Karpas-422 (cell line): ENCODE measurements at regions not wholly inside any gene's neighbourhood (a gene's known extent, or its start where the extent isn't known, plus 50 kb on each side); places are given as distances from the start of the nearest gene placed in this dataset.
"Not testable (repeated sequence)": the region's sequence is repeated elsewhere in the genome, so short reads cannot be mapped to it uniquely, and the experiment has no call there.

ENCODE experiments used
- DNase-seq: peaks from one replicate; pipeline ENCODE4 v3.0.0-alpha.2; 2015
- H2AFZ ChIP-seq: fragments of 200-600 bp; sonication (generic); 2 replicates; pipeline ENCODE4 v1.6.1; 2014; ENCODE audit warnings: antibody characterized with exemption, low read length, mixed read lengths
- H3K27ac ChIP-seq: fragments of 200-600 bp; sonication (generic); 2 replicates; pipeline ENCODE4 v1.5.1; 2014; ENCODE audit warnings: mild to moderate bottlenecking, low read length, moderate library complexity
- H3K27me3 ChIP-seq: fragments of 200-600 bp; sonication (generic); 2 replicates; pipeline ENCODE4 v1.6.1; 2014; ENCODE audit warnings: low read length, mixed read lengths
- H3K36me3 ChIP-seq: fragments of 200-600 bp; sonication (generic); 2 replicates; pipeline ENCODE4 v1.6.1; 2014; ENCODE audit warnings: low read length, mixed read lengths; ENCODE audit not compliant: insufficient read depth
- H3K4me1 ChIP-seq: fragments of 200-600 bp; sonication (generic); 2 replicates; pipeline ENCODE4 v1.6.1; 2014; ENCODE audit warnings: mild to moderate bottlenecking, low read length, mixed read lengths
- H3K4me2 ChIP-seq: fragments of 200-600 bp; sonication (generic); 2 replicates; pipeline ENCODE4 v1.6.1; 2014; ENCODE audit warnings: low read length, low read depth, mild to moderate bottlenecking; ENCODE audit not compliant: poor library complexity, severe bottlenecking
- H3K4me3 ChIP-seq: fragments of 200-600 bp; sonication (generic); 2 replicates; pipeline ENCODE4 v1.5.1; 2014; ENCODE audit warnings: mild to moderate bottlenecking, antibody characterized with exemption, low read length, mixed read lengths
- H3K79me2 ChIP-seq: fragments of 200-600 bp; sonication (generic); 2 replicates; pipeline ENCODE4 v1.6.1; 2014; ENCODE audit warnings: mild to moderate bottlenecking, low read length, mixed read lengths
- H3K9ac ChIP-seq: fragments of 200-600 bp; sonication (generic); 2 replicates; pipeline ENCODE4 v1.6.0; 2014; ENCODE audit warnings: low read length
- H3K9me2 ChIP-seq: fragments of 200-600 bp; sonication (generic), shearing (Covaris generic); replicated peaks from 2 replicates; pipeline ENCODE4 v1.6.0; 2014; ENCODE audit warnings: mild to moderate bottlenecking, low read length, moderate library complexity; ENCODE audit not compliant: insufficient read depth
- H3K9me3 ChIP-seq: fragments of 300-700, 200-600 bp; sonication (generic); 2 replicates; pipeline ENCODE4 v1.6.1; 2014; ENCODE audit warnings: low read length, mixed read lengths
- H4K20me1 ChIP-seq: fragments of 200-600 bp; sonication (generic); 2 replicates; pipeline ENCODE4 v1.6.1; 2014; ENCODE audit warnings: mild to moderate bottlenecking, antibody characterized with exemption, low read length, low read depth; ENCODE audit not compliant: insufficient read depth

DNA sequence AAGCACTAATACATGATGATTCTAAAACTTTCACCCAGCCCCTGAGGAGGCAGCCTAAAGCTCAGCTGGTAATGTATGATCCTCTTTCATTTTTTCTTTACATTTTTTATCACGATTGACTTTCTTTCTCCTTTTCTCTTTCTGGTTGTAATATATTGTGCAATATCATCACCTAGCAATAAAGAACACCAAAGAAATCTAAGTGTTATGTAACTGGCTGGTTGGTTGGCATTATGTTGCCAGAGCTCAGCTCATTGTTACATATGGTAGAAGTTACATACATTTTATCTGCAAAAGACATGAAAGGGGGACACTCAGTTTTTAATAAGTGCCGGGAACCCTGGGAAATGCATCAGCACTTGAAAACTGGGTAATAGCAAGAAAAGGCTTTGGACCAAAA is 432.1 kb upstream of the DDI1 start:
- H3K9ac ChIP-seq = no peak overlapping the region
- H3K36me3 ChIP-seq = no peaks in the 10 kb centered on the region
- H3K4me2 ChIP-seq = no peak overlapping the region
- H3K4me1 ChIP-seq = peaks cover 6% of the 10 kb centered on the region
- H3K4me3 ChIP-seq = no peak overlapping the region
- no peaks in the 10 kb centered on the region for H3K27me3 ChIP-seq
- no peaks in the 10 kb centered on the region for H4K20me1 ChIP-seq
- H3K27ac ChIP-seq = no peak overlapping the region
- no peaks in the 10 kb centered on the region for H3K9me2 ChIP-seq
- no peak for DNase-seq
- no peaks in the 10 kb centered on the region for H3K9me3 ChIP-seq
- no peak overlapping the region for H2AFZ ChIP-seq
- no peaks in the 10 kb centered on the region for H3K79me2 ChIP-seq

DNA sequence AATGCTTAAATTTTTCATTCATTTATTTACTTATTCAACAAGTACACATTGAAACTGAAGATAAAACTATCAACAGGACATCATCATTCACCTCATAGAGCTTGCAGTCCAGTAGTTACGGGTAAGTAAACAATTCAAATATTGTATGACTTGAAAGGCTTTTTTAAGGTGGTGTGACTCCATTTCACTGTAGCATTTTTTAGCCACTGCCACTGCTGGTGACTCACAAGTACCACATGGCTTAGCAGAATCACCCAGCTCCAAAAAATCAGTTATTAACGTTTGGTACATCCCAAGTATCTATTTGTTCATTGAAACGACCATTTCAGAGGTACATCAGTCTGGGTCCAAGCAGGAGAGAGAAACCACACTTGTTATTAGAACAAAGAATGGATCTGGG is 427.9 kb upstream of the DDI1 start:
- H3K9ac ChIP-seq = no peak overlapping the region

DNA sequence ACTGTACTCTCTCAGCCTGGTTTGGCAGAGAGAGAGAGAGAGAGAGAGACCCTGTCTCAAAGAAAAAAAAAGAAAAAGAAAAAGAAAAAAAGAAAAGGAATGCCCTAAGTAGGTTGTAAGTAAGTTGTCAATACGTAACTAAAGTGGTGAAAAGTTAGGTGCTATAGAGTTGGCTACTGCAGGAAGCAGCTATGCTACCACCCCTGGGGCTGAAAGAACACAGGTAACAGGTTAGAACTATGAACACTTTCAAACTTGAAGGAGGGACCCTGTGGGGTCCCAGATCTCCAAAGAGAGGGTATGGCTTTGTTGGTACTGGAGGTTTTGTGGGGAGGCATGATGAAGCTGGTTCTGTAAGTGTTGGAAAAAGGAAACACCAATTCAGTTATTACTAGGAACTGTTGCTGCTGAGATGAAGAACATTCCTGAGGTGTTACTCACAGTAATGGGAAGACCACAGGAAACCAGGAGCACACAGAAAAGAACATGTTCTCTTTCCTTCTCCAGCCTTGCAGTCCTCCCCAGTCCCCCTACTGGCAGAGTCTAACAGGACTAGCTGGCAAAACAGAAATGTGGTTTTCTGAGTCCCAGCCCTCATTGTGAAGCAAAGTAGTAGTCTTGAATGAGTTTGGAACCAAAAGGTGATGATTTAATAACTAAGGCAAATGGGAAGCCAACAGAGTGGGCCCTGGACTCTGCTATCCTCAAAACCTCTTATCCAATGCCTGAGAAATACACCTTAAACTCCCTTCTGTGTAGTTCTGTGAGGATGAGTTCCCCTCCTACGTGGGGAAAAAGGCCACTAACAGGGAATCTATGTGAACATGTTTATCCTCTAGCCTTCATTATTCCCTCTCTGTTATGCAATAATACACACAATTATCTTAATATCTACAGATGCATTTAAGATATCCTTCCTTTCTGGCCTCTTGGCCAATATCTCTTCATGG is 427.0 kb upstream of the DDI1 start:
- no peaks in the 10 kb centered on the region for H3K36me3 ChIP-seq
- H2AFZ ChIP-seq = no peak overlapping the region
- no peak overlapping the region for H3K4me2 ChIP-seq

More for the DNA sequence above, 427.9 kb upstream of the DDI1 start:
- Histone ChIP-seq H3K4me2 (no peak overlapping the region), H3K36me3 (no peaks in the 10 kb centered on the region), H3K4me3 (no peak overlapping the region), H3K4me1 (no peaks in the 10 kb centered on the region), H4K20me1 (no peaks in the 10 kb centered on the region), H2AFZ (no peak overlapping the region), H3K9me2 (no peaks in the 10 kb centered on the region), H3K27me3 (no peaks in the 10 kb centered on the region), H3K9me3 (no peaks in the 10 kb centered on the region), H3K27ac (no peak overlapping the region), H3K79me2 (no peaks in the 10 kb centered on the region)
- DNase-seq = no peak

DNA sequence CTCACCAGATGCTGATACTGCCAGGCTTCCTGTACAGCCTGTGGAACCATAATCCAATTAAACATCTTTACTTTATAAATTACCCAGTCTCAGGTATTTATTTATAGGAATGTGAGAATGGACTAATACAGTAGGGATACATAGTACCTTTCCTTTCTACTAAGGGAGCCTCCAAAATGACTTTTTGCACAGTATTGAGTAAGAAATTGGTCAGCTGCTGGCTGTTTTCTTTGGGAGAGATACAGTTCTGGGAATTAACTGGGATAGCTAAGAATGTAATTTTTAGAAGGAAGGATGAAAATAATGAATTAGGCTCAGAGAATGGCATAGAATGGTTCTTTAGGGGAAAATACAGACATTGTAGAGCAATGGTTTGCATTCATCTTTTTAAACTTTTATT is 426.0 kb upstream of the DDI1 start:
- Histone ChIP-seq H3K4me2 (no peak overlapping the region), H3K27ac (no peak overlapping the region), H3K4me3 (no peak overlapping the region), H3K9me3 (no peaks in the 10 kb centered on the region), H3K9me2 (no peaks in the 10 kb centered on the region), H3K27me3 (no peaks in the 10 kb centered on the region), H3K79me2 (no peaks in the 10 kb centered on the region), H3K4me1 (no peaks in the 10 kb centered on the region), H2AFZ (no peak overlapping the region), H3K36me3 (no peaks in the 10 kb centered on the region), H4K20me1 (no peaks in the 10 kb centered on the region), H3K9ac (no peak overlapping the region)
- DNase-seq = no peak

More for the DNA sequence above, 427.0 kb upstream of the DDI1 start:
- peak; percentile 68 for DNase-seq
- Histone ChIP-seq H3K9me3 (no peaks in the 10 kb centered on the region), H3K9me2 (no peaks in the 10 kb centered on the region), H3K4me3 (no peak overlapping the region), H3K79me2 (no peaks in the 10 kb centered on the region), H4K20me1 (no peaks in the 10 kb centered on the region), H3K9ac (no peak overlapping the region), H3K27ac (no peak overlapping the region), H3K27me3 (no peaks in the 10 kb centered on the region), H3K4me1 (no peaks in the 10 kb centered on the region)

DNA sequence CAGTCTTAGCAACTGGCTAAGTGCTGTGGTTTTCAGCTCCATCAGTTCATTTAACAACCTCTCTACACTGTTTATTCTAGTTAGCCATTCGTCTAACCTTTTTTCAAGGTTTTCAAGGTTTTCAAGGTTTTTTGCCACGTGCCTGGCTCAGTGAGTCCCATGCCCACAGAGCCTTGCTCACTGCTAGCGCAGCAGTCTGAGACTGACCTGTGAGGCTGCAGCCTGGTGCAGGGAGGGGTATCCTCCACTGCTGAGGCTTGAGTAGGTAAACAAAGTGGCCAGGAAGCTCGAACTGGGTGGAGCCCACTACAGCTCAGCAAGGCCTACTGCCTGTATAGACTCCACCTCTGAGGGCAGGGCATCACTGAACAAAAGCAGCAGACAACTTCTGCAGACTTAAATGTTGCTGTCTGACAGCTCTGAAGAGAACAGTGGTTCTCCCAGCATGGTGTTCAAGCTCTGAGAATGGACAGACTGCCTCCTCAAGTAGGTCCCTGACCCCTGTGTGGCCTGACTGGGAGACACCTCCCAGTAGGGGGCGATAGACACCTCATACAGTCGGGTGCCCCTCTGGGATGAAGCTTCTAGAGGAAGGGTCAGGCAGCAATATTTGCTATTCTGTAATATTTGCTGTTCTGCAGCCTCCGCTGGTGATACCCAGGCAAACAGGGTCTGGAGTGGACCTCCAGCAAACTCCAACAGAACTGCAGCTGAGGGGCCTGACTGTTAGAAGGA is 424.7 kb upstream of the DDI1 start:
- H4K20me1 ChIP-seq, H3K36me3 ChIP-seq, H3K4me2 ChIP-seq, H3K27ac ChIP-seq, H3K4me1 ChIP-seq, H2AFZ ChIP-seq, H3K9me3 ChIP-seq, H3K4me3 ChIP-seq, H3K9me2 ChIP-seq, H3K27me3 ChIP-seq, H3K9ac ChIP-seq, H3K79me2 ChIP-seq: not testable (repeated sequence)
- DNase-seq = peak; percentile 72

DNA sequence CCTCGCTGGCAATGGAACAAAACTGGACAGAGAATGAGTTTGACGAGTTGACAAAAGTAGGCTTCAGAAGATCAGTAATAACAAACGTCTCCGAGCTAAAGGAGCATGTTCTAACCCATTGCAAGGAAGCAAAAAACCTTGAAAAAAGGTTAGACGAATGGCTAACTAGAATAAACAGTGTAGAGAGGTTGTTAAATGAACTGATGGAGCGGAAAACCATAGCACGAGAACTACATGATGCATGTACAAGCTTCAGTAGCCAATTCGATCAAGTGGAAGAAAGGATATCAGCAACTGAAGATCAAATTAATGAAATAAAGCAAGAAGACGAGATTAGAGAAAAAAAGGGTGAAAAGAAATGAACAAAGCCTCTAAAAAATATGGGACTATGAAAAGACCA is 424.0 kb upstream of the DDI1 start:
- H3K9me2 ChIP-seq, DNase-seq, H3K9me3 ChIP-seq, H3K36me3 ChIP-seq, H3K79me2 ChIP-seq, H3K9ac ChIP-seq, H3K4me3 ChIP-seq, H3K4me1 ChIP-seq, H3K27ac ChIP-seq, H2AFZ ChIP-seq, H3K4me2 ChIP-seq, H3K27me3 ChIP-seq, H4K20me1 ChIP-seq: not testable (repeated sequence)

DNA sequence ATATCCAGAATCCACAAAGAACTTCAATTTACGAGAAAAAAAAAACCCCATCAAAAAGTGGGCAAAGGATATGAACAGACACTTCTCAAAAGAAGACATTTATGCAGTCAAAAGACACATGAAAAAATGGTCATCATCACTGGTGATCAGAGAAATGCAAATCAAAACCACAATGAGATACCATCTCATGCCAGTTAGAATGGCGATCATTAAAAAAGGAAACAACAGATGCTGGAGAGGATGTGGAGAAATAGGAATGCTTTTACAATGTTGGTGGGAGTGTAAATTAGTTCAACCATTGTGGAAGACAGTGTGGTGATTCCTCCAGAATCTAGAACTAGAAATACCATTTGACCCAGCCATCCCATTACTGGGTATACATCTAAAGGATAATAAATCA is 419.9 kb upstream of the DDI1 start:
- not testable (repeated sequence) for DNase-seq, H3K79me2 ChIP-seq, H3K36me3 ChIP-seq, H4K20me1 ChIP-seq, H2AFZ ChIP-seq, H3K4me2 ChIP-seq, H3K4me3 ChIP-seq, H3K4me1 ChIP-seq, H3K27me3 ChIP-seq, H3K9me3 ChIP-seq, H3K27ac ChIP-seq, H3K9ac ChIP-seq, H3K9me2 ChIP-seq

DNA sequence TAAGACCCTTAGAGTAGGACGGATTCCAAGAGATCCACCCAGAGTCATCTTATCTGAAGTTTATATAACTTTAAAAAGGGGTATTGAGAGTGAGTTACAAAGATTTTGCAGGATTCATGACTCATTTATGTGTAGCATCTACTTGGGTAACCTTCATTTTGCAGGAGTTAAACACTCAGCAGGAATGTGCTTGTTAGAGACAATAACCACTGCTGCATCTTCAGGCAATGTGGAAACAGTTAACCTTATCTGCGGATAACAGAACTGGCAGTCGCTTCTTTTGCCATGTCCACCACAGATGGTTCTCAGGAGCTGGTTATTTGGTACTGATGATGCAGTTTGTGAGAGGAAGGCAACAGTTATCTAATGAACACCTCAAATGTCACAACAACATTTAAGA is 417.9 kb upstream of the DDI1 start:
- Histone ChIP-seq H4K20me1 (no peaks in the 10 kb centered on the region), H3K4me1 (peaks cover 6% of the 10 kb centered on the region; the same call in 1 of the 2 replicates), H2AFZ (no peak overlapping the region)

More for the DNA sequence above, 417.9 kb upstream of the DDI1 start:
- no peak overlapping the region for H3K4me3 ChIP-seq
- no peaks in the 10 kb centered on the region for H3K79me2 ChIP-seq
- no peaks in the 10 kb centered on the region for H3K27me3 ChIP-seq
- no peaks in the 10 kb centered on the region for H3K9me3 ChIP-seq
- H3K9ac ChIP-seq = no peak overlapping the region
- H3K9me2 ChIP-seq = no peaks in the 10 kb centered on the region
- H3K4me2 ChIP-seq = no peak overlapping the region
- no peak overlapping the region for H3K27ac ChIP-seq
- DNase-seq = no peak
- H3K36me3 ChIP-seq = no peaks in the 10 kb centered on the region
